ENCODE measurements at regions not wholly inside any gene's neighbourhood (a gene's known extent, or its start where the extent isn't known, plus 50 kb on each side); places are given as distances from the start of the nearest gene placed in this dataset.

DNA sequence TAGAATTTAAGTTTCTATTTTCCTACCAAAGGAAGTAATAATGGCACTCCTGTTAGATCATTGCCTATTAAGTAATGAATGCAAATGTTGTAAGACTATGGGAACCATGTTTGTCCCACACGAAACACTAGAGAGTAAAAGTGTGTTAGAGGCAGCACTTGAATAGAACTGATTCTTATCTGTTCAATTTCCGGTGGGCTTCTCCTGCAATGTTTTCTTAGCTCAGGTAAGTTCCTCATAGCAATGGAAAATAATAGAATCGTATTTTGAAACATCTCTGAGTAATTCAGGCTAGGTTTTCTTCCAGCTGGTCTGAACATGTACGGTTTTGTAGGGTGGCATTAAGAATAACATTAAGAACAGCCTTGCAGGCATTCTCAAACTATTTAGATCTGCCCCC is 145.3 kb upstream of the LIPC start:
- no peak for TF ChIP-seq CTCF (IDR thresholded peaks at IDR 0.05; ENCODE audit: borderline replicate concordance)
- DNase-seq = no peak
- intact Hi-C loops (cut with micrococcal nuclease) = no loop called here
- Histone ChIP-seq H3K36me3 (no peaks in the 10 kb centered on the region), H3K9me3 (replicated peaks) (no peaks in the 10 kb centered on the region), H3K27me3 (ENCODE audit: low read depth) (no peaks in the 10 kb centered on the region), H3K4me3 (no peak overlapping the region), H3K4me1 (no peaks in the 10 kb centered on the region), H3K27ac (replicated peaks) (no peak overlapping the region)

- no peak for TF ChIP-seq CTCF (IDR thresholded peaks at IDR 0.05; ENCODE audit: borderline replicate concordance)
- H3K4me3 ChIP-seq = no peak overlapping the region
- H3K36me3 ChIP-seq = no peaks in the 10 kb centered on the region
- no peaks in the 10 kb centered on the region for H3K4me1 ChIP-seq
- intact Hi-C loops (cut with micrococcal nuclease) = no loop called here
- no peak for DNase-seq
- H3K9me3 ChIP-seq (replicated peaks) = peaks cover 12% of the 10 kb centered on the region
- H3K27me3 ChIP-seq (ENCODE audit: low read depth) = no peaks in the 10 kb centered on the region
- H3K27ac ChIP-seq (replicated peaks) = no peak overlapping the region
These were observed 143.9 kb upstream of the LIPC start for GRCh38 chr15:58287891-58288290.

- Histone ChIP-seq H3K9me3 (replicated peaks) (peaks cover 14% of the 10 kb centered on the region), H3K27me3 (ENCODE audit: low read depth) (no peaks in the 10 kb centered on the region), H3K36me3 (no peaks in the 10 kb centered on the region), H3K4me3 (no peak overlapping the region), H3K4me1 (no peaks in the 10 kb centered on the region), H3K27ac (replicated peaks) (no peak overlapping the region)
- intact Hi-C loops (cut with micrococcal nuclease) = no loop called here
- no peak for TF ChIP-seq CTCF (IDR thresholded peaks at IDR 0.05; ENCODE audit: borderline replicate concordance)
- DNase-seq = no peak
These were observed 143.2 kb upstream of the LIPC start for GRCh38 chr15:58288592-58288991.

DNA sequence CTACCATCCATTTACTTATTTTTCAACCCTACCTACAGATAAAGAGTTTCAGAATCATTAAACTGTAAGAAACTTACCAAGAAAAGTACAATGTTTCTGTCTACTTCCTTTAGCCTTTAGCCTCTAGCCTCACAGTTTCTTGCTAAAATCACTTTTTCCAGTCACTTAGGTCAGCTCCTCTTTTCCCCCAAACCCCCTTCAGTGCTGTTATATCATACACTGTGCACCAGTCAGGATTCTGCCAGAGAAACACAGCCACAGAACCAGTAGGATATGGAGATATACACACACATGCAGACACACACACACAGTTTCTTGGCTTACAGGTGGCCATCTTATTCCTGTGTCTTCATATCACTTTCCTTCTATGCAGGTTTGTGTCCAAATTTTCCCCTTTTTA is 139.9 kb upstream of the LIPC start:
- Histone ChIP-seq H3K4me3 (no peak overlapping the region), H3K27me3 (ENCODE audit: low read depth) (no peaks in the 10 kb centered on the region), H3K9me3 (replicated peaks) (peaks cover 21% of the 10 kb centered on the region), H3K27ac (replicated peaks) (no peak overlapping the region), H3K36me3 (no peaks in the 10 kb centered on the region), H3K4me1 (no peaks in the 10 kb centered on the region)
- no peak for DNase-seq
- TF ChIP-seq CTCF (IDR thresholded peaks at IDR 0.05; ENCODE audit: borderline replicate concordance) = no peak
- intact Hi-C loops (cut with micrococcal nuclease) = no loop called here

DNA sequence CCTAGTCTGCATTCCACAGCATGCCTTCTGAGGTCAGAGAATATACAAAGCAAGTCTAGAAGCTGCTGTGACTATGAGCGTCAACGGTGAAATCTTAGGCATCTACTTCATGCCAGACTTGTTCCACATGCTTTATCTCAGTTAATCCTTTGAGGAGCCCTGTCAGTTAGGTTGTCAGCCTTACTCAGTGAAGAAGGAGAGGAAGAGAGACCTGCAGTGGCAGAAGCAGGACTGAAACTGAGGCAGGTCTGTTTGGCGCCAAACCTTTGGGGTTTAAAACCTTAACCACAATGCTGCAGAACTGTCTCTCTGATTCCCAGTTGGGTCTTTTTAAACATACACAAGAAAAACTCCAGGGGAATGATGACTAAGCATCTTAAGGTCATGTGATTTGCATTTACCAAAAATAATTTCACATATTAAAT is 139.0 kb upstream of the LIPC start:
- TF ChIP-seq CTCF (IDR thresholded peaks at IDR 0.05; ENCODE audit: borderline replicate concordance) = no peak
- no peaks in the 10 kb centered on the region for H3K36me3 ChIP-seq
- no peak overlapping the region for H3K27ac ChIP-seq (replicated peaks)
- no peak overlapping the region for H3K4me3 ChIP-seq
- no peak for DNase-seq
- peaks cover 21% of the 10 kb centered on the region for H3K9me3 ChIP-seq (replicated peaks)
- peaks cover 5% of the 10 kb centered on the region for H3K4me1 ChIP-seq
- intact Hi-C loops (cut with micrococcal nuclease) = no loop called here
- H3K27me3 ChIP-seq (ENCODE audit: low read depth) = no peaks in the 10 kb centered on the region
